SK-N-SH treated with all-trans-retinoic acid at 6 μM for 48 hours (cell line): ENCODE measurements at regions not wholly inside any gene's neighbourhood (a gene's known extent, or its start where the extent isn't known, plus 50 kb on each side); places are given as distances from the start of the nearest gene placed in this dataset.
"Not testable (repeated sequence)": the region's sequence is repeated elsewhere in the genome, so short reads cannot be mapped to it uniquely, and the experiment has no call there.

ENCODE experiments used
- ATAC-seq: fragments of 200-7000 bp; cut with Tn5 transposase; 3 replicates; pipeline ENCODE4 v1.9.1; 2020; ENCODE audit warnings: mild to moderate bottlenecking, moderate library complexity
- ARNTL ChIP-seq: fragments of 450-650 bp; formaldehyde crosslinking; IDR thresholded peaks from 2 replicates; pipeline ENCODE4 v1.5.0; 2020; ENCODE audit warnings: low read depth, mild to moderate bottlenecking, moderate library complexity, borderline replicate concordance
- BACH2 ChIP-seq: fragments of 250-450 bp; sonication (Bioruptor Pico); IDR thresholded peaks from 2 replicates; pipeline ENCODE4 v1.9.0; 2021; ENCODE audit warnings: mild to moderate bottlenecking, borderline replicate concordance
- CSDC2 ChIP-seq: fragments of 250-450 bp; sonication (Bioruptor Pico); IDR thresholded peaks from 2 replicates; pipeline ENCODE4 v1.5.0; 2020; ENCODE audit warnings: mild to moderate bottlenecking, moderate library complexity
- ESRRG ChIP-seq: fragments of 250-450 bp; sonication (Bioruptor Pico); IDR thresholded peaks from 2 replicates; pipeline ENCODE4 v1.6.1; 2021; ENCODE audit warnings: mild to moderate bottlenecking
- GLIS3 ChIP-seq: fragments of 250-450 bp; sonication (Bioruptor Pico); IDR thresholded peaks from 2 replicates; pipeline ENCODE4 v1.5.0; 2020; ENCODE audit warnings: mild to moderate bottlenecking, moderate library complexity
- ISL1 ChIP-seq: fragments of 250-450 bp; sonication (Bioruptor Pico); IDR thresholded peaks from 2 replicates; pipeline ENCODE4 v2.1.2; 2022; ENCODE audit warnings: mild to moderate bottlenecking, moderate library complexity
- PPARA ChIP-seq: fragments of 250-450 bp; sonication (Bioruptor Pico); IDR thresholded peaks from 2 replicates; pipeline ENCODE4 v1.5.0; 2020; ENCODE audit warnings: mild to moderate bottlenecking, borderline replicate concordance
- RARB ChIP-seq: fragments of 250-450 bp; sonication (Bioruptor Pico); IDR thresholded peaks from 2 replicates; pipeline ENCODE4 v1.8.0; 2021; ENCODE audit warnings: mild to moderate bottlenecking, moderate library complexity
- SNAI2 ChIP-seq: fragments of 250-450 bp; sonication (Bioruptor Pico); IDR thresholded peaks from 2 replicates; pipeline ENCODE4 v1.5.0; 2020; ENCODE audit warnings: mild to moderate bottlenecking, moderate library complexity
- TCF4 ChIP-seq: fragments of 250-450 bp; sonication (Bioruptor Pico); IDR thresholded peaks from 2 replicates; pipeline ENCODE4 v1.8.0; 2021; ENCODE audit warnings: mild to moderate bottlenecking, moderate library complexity, borderline replicate concordance
- TOX ChIP-seq: fragments of 250-450 bp; sonication (Bioruptor Pico); IDR thresholded peaks from 2 replicates; pipeline ENCODE4 v1.8.0; 2021; ENCODE audit warnings: mild to moderate bottlenecking, moderate library complexity, borderline replicate concordance
- ZFP3 ChIP-seq: fragments of 250-450 bp; sonication (Bioruptor Pico); IDR thresholded peaks from 2 replicates; pipeline ENCODE4 v1.5.0; 2020; ENCODE audit warnings: mild to moderate bottlenecking, moderate library complexity
- ZFP30 ChIP-seq: fragments of 450-650 bp; formaldehyde crosslinking; IDR thresholded peaks from 2 replicates; pipeline ENCODE4 v1.5.0; 2022; ENCODE audit warnings: mild to moderate bottlenecking, moderate library complexity
- ZNF565 ChIP-seq: fragments of 450-650 bp; formaldehyde crosslinking; conservative IDR thresholded peaks from 2 replicates; pipeline ENCODE4 v1.5.0; 2020; ENCODE audit warnings: low read depth, mild to moderate bottlenecking, moderate library complexity
- ZNF70 ChIP-seq: fragments of 450-650 bp; formaldehyde crosslinking; IDR thresholded peaks from 2 replicates; pipeline ENCODE4 v1.5.0; 2020; ENCODE audit warnings: mild to moderate bottlenecking, moderate library complexity
- ZNF8 ChIP-seq: fragments of 450-650 bp; formaldehyde crosslinking; IDR thresholded peaks from 2 replicates; pipeline ENCODE4 v1.5.0; 2020; ENCODE audit warnings: mild to moderate bottlenecking, moderate library complexity
- TF ChIP-seq, protein P1 (sequence below): fragments of 250-450 bp; sonication (Bioruptor Pico); IDR thresholded peaks from 2 replicates; pipeline ENCODE4 v1.8.0; 2021; ENCODE audit warnings: low read depth, mild to moderate bottlenecking, moderate library complexity, borderline replicate concordance
- TF ChIP-seq, protein P2 (sequence below): fragments of 250-450 bp; sonication (Bioruptor Pico); IDR thresholded peaks from 2 replicates; pipeline ENCODE4 v1.8.0; 2020; ENCODE audit warnings: mild to moderate bottlenecking, moderate library complexity, borderline replicate concordance
- TF ChIP-seq, protein P3 (sequence below): fragments of 250-450 bp; sonication (Bioruptor Pico); IDR thresholded peaks from 2 replicates; pipeline ENCODE4 v1.5.1; 2021; ENCODE audit warnings: mild to moderate bottlenecking, moderate library complexity
- TF ChIP-seq, protein P4 (sequence below): fragments of 250-450 bp; sonication (Bioruptor Pico); IDR thresholded peaks from 2 replicates; pipeline ENCODE4 v1.5.1; 2020; ENCODE audit warnings: low read depth, mild to moderate bottlenecking, moderate library complexity

DNA sequence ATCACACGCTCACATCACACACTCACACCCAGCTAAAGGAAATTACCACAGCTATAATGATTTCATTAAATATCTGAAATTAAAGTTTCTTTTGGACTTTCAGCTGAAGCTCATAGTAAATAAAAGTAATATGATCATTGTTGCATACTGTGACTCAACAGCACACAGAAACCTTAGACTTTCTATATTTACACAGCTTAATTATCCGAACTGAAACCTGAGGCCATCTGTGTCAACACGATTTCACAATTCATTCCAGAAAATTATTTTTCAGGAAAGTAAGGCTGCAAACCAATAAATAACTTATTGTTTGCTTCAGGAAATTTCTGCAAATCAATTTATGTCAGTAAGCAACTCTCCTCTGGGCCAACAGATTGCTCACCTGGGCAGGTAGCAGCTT, 1352.2 kb upstream of the CDH18 start:
- not testable (repeated sequence) for ATAC-seq

DNA sequence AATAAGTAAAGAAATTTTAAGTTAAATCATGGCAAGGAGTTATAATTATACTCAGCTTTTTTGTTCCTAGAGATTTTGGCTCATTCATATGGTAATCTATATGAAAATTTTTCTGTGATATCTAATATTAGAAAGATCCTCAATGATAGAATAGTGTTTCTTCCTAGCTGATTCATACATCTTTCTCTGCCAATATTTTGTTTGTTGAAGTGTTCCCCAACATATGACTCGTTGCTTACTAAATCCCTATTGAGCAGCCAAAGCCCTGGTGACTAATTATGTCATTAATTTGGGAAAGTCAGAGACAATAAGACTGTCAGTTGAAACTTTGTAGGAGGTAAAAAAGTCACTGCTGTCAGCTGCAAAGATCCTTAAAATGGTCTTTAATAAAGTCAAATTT, 1348.5 kb upstream of the CDH18 start:
- not testable (repeated sequence) for ATAC-seq

DNA sequence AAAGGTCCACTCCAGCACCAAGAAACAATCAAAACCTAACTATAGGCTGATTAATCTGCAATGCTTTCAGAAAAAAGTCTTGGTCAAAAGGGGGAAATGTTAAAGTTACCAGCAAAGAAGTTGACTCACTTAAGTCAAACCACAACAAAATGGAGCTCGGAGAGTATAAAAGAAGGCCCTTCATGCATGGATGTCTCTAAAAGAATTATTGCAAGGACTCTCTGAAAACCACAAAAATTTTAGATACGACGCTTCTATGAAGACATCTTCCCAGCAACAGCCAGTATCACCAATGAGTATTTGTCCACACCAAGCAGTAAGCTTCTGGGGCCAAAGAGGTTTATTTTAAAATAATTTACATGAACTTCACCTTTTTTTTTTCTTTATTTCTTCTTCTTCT, 1327.4 kb upstream of the CDH18 start:
- not testable (repeated sequence) for ATAC-seq

DNA sequence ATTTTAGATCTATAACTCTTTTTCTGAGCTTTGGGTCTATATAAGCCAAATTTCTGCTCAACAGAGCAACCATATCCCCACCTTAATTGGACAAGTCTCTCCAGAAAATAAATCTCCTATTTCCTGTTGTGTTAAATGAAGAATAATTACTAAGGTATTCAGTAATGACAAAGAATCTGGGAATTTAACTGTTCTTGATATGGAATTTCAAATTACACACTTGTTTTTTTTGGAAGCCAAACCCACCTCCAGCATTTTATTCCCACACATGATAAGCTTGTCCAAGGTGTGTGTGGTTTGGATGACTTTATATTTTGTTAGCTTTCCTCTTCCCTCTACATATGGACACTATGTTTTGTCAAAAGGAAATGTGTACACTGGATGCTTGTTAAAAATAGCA, 1313.2 kb upstream of the CDH18 start:
- not testable (repeated sequence) for ATAC-seq

DNA sequence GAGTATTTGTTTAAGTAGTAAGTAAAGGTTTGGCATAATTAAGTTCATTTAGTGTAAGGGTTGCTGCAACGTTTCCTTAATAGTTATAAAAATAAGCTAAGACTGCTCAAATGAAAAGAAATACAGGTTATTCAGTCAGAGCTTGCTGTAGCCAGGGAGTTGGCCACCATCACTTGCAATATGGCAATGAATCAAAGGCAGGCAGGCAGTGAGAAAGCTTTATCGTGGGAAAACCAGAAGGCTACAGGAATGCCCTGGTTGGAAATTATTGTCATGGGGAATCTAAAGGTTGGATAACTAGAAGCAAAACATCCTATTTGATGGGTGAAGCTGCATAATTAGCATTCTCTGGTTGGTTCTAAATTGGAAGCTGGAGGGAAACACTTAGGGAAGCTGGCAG, 1286.4 kb upstream of the CDH18 start:
- not testable (repeated sequence) for ATAC-seq

DNA sequence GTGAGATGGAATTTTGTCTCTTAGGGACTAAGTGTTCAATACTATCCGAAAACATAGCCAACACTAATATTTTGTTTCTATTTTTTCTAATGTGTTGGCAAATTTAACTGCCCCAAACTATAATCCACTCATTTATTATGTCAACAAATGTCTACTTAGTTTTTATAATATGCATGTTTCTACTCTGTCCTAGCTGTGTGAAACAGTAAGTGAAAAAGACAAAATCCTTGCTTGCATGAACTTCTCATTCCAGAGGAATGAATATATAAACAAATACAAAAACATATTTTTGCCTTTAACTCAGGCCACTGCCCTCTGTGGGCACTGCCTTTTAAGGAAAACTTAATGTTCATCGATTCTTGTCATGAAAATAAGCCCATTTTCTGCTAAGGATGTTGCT, 1275.4 kb upstream of the CDH18 start:
- TF ChIP-seq ISL1 = no peak
- TF ChIP-seq ARNTL (CRISPR knock-in tag) = no peak
- no peak for TF ChIP-seq GLIS3 (CRISPR knock-in tag)
- TF ChIP-seq, protein P1, sequence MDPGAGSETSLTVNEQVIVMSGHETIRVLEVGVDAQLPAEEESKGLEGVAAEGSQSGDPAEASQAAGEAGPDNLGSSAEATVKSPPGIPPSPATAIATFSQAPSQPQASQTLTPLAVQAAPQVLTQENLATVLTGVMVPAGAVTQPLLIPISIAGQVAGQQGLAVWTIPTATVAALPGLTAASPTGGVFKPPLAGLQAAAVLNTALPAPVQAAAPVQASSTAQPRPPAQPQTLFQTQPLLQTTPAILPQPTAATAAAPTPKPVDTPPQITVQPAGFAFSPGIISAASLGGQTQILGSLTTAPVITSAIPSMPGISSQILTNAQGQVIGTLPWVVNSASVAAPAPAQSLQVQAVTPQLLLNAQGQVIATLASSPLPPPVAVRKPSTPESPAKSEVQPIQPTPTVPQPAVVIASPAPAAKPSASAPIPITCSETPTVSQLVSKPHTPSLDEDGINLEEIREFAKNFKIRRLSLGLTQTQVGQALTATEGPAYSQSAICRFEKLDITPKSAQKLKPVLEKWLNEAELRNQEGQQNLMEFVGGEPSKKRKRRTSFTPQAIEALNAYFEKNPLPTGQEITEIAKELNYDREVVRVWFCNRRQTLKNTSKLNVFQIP (CRISPR knock-in tag) = no peak
- TF ChIP-seq ZNF70 (CRISPR knock-in tag) = no peak
- TF ChIP-seq ZNF565 (CRISPR knock-in tag) = no peak
- no peak for TF ChIP-seq SNAI2 (CRISPR knock-in tag)
- TF ChIP-seq ZFP30 (CRISPR knock-in tag) = no peak
- TF ChIP-seq RARB (CRISPR knock-in tag) = no peak
- TF ChIP-seq BACH2 (CRISPR knock-in tag) = no peak
- TF ChIP-seq TOX = no peak
- no peak for TF ChIP-seq ZNF8 (CRISPR knock-in tag)
- no peak for TF ChIP-seq PPARA (CRISPR knock-in tag)
- TF ChIP-seq, protein P2, sequence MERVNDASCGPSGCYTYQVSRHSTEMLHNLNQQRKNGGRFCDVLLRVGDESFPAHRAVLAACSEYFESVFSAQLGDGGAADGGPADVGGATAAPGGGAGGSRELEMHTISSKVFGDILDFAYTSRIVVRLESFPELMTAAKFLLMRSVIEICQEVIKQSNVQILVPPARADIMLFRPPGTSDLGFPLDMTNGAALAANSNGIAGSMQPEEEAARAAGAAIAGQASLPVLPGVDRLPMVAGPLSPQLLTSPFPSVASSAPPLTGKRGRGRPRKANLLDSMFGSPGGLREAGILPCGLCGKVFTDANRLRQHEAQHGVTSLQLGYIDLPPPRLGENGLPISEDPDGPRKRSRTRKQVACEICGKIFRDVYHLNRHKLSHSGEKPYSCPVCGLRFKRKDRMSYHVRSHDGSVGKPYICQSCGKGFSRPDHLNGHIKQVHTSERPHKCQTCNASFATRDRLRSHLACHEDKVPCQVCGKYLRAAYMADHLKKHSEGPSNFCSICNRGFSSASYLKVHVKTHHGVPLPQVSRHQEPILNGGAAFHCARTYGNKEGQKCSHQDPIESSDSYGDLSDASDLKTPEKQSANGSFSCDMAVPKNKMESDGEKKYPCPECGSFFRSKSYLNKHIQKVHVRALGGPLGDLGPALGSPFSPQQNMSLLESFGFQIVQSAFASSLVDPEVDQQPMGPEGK = no peak
- TF ChIP-seq TCF4 = no peak
- TF ChIP-seq, protein P3, sequence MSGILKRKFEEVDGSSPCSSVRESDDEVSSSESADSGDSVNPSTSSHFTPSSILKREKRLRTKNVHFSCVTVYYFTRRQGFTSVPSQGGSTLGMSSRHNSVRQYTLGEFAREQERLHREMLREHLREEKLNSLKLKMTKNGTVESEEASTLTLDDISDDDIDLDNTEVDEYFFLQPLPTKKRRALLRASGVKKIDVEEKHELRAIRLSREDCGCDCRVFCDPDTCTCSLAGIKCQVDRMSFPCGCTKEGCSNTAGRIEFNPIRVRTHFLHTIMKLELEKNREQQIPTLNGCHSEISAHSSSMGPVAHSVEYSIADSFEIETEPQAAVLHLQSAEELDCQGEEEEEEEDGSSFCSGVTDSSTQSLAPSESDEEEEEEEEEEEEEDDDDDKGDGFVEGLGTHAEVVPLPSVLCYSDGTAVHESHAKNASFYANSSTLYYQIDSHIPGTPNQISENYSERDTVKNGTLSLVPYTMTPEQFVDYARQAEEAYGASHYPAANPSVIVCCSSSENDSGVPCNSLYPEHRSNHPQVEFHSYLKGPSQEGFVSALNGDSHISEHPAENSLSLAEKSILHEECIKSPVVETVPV = no peak
- no peak for TF ChIP-seq ZFP3 (CRISPR knock-in tag)
- ATAC-seq = no peak

DNA sequence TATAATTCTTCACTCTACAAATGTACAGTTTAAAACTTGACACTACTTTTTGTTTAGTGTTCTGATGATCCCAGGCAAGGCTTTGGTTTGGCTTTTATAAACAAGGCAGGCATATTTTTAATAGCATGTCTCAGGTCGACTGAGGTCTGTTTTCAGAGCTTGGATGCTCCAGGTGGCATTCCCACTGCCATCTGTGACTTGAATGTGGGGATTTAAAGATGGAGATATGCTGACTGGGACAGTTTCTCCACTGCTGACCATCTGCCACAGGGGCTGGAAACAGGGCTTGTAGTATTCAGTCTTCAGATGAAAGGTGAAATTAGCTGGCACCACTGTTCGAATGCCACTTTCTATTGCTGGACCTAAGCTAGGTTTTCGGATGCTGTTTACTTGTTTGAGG, 1266.2 kb upstream of the CDH18 start:
- TF ChIP-seq ZNF565 (CRISPR knock-in tag) = no peak
- no peak for TF ChIP-seq TOX
- TF ChIP-seq, protein P4, sequence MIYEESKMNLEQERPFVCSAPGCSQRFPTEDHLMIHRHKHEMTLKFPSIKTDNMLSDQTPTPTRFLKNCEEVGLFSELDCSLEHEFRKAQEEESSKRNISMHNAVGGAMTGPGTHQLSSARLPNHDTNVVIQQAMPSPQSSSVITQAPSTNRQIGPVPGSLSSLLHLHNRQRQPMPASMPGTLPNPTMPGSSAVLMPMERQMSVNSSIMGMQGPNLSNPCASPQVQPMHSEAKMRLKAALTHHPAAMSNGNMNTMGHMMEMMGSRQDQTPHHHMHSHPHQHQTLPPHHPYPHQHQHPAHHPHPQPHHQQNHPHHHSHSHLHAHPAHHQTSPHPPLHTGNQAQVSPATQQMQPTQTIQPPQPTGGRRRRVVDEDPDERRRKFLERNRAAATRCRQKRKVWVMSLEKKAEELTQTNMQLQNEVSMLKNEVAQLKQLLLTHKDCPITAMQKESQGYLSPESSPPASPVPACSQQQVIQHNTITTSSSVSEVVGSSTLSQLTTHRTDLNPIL = no peak
- TF ChIP-seq, protein P3 = no peak
- no peak for TF ChIP-seq CSDC2 (CRISPR knock-in tag)
- TF ChIP-seq, protein P1 (CRISPR knock-in tag) = no peak
- TF ChIP-seq ZFP3 (CRISPR knock-in tag) = no peak
- no peak for TF ChIP-seq ESRRG (CRISPR knock-in tag)
- TF ChIP-seq ISL1 = no peak

More for the DNA sequence above, 1266.2 kb upstream of the CDH18 start:
- no peak for ATAC-seq
